Type B pancreatic cell (in vitro differentiated cells): ENCODE measurements at regions not wholly inside any gene's neighbourhood (a gene's known extent, or its start where the extent isn't known, plus 50 kb on each side); places are given as distances from the start of the nearest gene placed in this dataset.

Experiments
- DNase-seq: peaks from one replicate; pipeline ENCODE4 v3.0.0; 2021; ENCODE audit warnings: mixed read lengths; ENCODE audit not compliant: unreplicated experiment; ENCODE audit errors: extremely low spot score
- H3K27ac Mint-ChIP-seq: 2 replicates; pipeline ENCODE4 v1.8.0; 2021; ENCODE audit warnings: mild to moderate bottlenecking, mixed read lengths
- H3K27me3 Mint-ChIP-seq: 2 replicates; pipeline ENCODE4 v1.8.0; 2021; ENCODE audit warnings: mixed read lengths
- H3K36me3 Mint-ChIP-seq: 2 replicates; pipeline ENCODE4 v1.8.0; 2021; ENCODE audit warnings: mixed read lengths
- H3K4me1 Mint-ChIP-seq: one replicate; pipeline ENCODE4 v1.8.0; 2021; ENCODE audit warnings: mixed read lengths; ENCODE audit not compliant: unreplicated experiment
- H3K4me3 Mint-ChIP-seq: 2 replicates; pipeline ENCODE4 v1.8.0; 2021; ENCODE audit warnings: mild to moderate bottlenecking, mixed read lengths
- H3K9me3 Mint-ChIP-seq: 2 replicates; pipeline ENCODE4 v1.8.0; 2021; ENCODE audit warnings: mixed read lengths
- CTCF ChIP-seq: fragments of 200-600 bp; sonication (generic); conservative IDR thresholded peaks from 2 replicates; pipeline ENCODE4 v1.5.0; 2021; ENCODE audit warnings: antibody characterized with exemption, mild to moderate bottlenecking

GRCh38 chr5:40291338-40291737 is 388.4 kb upstream of the PTGER4 start:
- no peaks in the 10 kb centered on the region for H3K4me1 Mint-ChIP-seq
- H3K9me3 Mint-ChIP-seq: no peaks in the 10 kb centered on the region
- H3K27me3 Mint-ChIP-seq: no peaks in the 10 kb centered on the region
- DNase-seq: no peak
- H3K27ac Mint-ChIP-seq: no peak overlapping the region
- no peak overlapping the region for H3K4me3 Mint-ChIP-seq
- no peak for TF ChIP-seq CTCF
- H3K36me3 Mint-ChIP-seq: no peaks in the 10 kb centered on the region

GRCh38 chr5:40288800-40289485 is 390.8 kb upstream of the PTGER4 start:
- Mint-ChIP-seq H3K27me3 (no peaks in the 10 kb centered on the region), H3K9me3 (no peaks in the 10 kb centered on the region), H3K27ac (no peak overlapping the region), H3K4me3 (no peak overlapping the region), H3K4me1 (no peaks in the 10 kb centered on the region), H3K36me3 (no peaks in the 10 kb centered on the region)
- peak; percentile 32 for TF ChIP-seq CTCF
- DNase-seq: no peak

GRCh38 chr5:40284863-40285262 is 394.9 kb upstream of the PTGER4 start:
- H3K36me3 Mint-ChIP-seq: no peaks in the 10 kb centered on the region
- no peak overlapping the region for H3K27ac Mint-ChIP-seq
- H3K4me1 Mint-ChIP-seq: no peaks in the 10 kb centered on the region

GRCh38 chr5:40278881-40279280 is 400.8 kb upstream of the PTGER4 start:
- Mint-ChIP-seq H3K27me3 (no peaks in the 10 kb centered on the region), H3K27ac (no peak overlapping the region), H3K9me3 (no peaks in the 10 kb centered on the region), H3K4me3 (no peak overlapping the region), H3K4me1 (no peaks in the 10 kb centered on the region), H3K36me3 (no peaks in the 10 kb centered on the region)
- no peak for TF ChIP-seq CTCF
- no peak for DNase-seq

More at GRCh38 chr5:40284863-40285262, 394.9 kb upstream of the PTGER4 start:
- DNase-seq: no peak
- H3K4me3 Mint-ChIP-seq: no peak overlapping the region
- no peaks in the 10 kb centered on the region for H3K9me3 Mint-ChIP-seq
- no peaks in the 10 kb centered on the region for H3K27me3 Mint-ChIP-seq
- TF ChIP-seq CTCF: no peak

- no peak for TF ChIP-seq CTCF
- H3K4me3 Mint-ChIP-seq: no peak overlapping the region
- no peaks in the 10 kb centered on the region for H3K9me3 Mint-ChIP-seq
- no peaks in the 10 kb centered on the region for H3K36me3 Mint-ChIP-seq
- DNase-seq: no peak
- no peak overlapping the region for H3K27ac Mint-ChIP-seq
- no peaks in the 10 kb centered on the region for H3K4me1 Mint-ChIP-seq
- no peaks in the 10 kb centered on the region for H3K27me3 Mint-ChIP-seq
These were observed 402.4 kb upstream of the PTGER4 start for GRCh38 chr5:40277161-40277906.
